ENCODE measurements at regions not wholly inside any gene's neighbourhood (a gene's known extent, or its start where the extent isn't known, plus 50 kb on each side); places are given as distances from the start of the nearest gene placed in this dataset.

GRCh38 chr3:43879166-43879565, 188.4 kb downstream of the ABHD5 start:
- ChIA-PET CTCF (interaction anchor here (1.2 kb wide), 1 partner anchor 11 kb away, joined by 3 read pairs; no protein-coding TSS in a partner anchor), POLR2A (no interaction called here)
- H3K27me3 ChIP-seq (ENCODE audit: insufficient read depth, low read length, poor library complexity, severe bottlenecking): no peaks in the 10 kb centered on the region
- Mint-ChIP-seq H3K27me3 (peaks cover 23 to 30% of the 10 kb centered on the region in 2 donors), H3K9me3 (no peaks in the 10 kb centered on the region), H3K27ac (no peak overlapping the region), H3K36me3 (no peaks in the 10 kb centered on the region), H3K4me3 (no peak overlapping the region), H3K4me1 (no peaks in the 10 kb centered on the region)
- H3K27ac ChIP-seq (ENCODE audit: low read depth, low read length): no peak overlapping the region
- H3K9me3 ChIP-seq (ENCODE audit: low read length): no peaks in the 10 kb centered on the region
- no peaks in the 10 kb centered on the region for H3K4me1 ChIP-seq (ENCODE audit: insufficient read depth, low read length)
- H3K4me3 ChIP-seq (ENCODE audit: low read length): no peak overlapping the region
- DNase-seq: no peak
- no peaks in the 10 kb centered on the region for H3K36me3 ChIP-seq (ENCODE audit: insufficient read depth, low read length)

- Histone ChIP-seq H3K27me3 (ENCODE audit: insufficient read depth, low read length, poor library complexity, severe bottlenecking) (no peaks in the 10 kb centered on the region), H3K4me1 (ENCODE audit: insufficient read depth, low read length) (no peaks in the 10 kb centered on the region), H3K4me3 (ENCODE audit: low read length) (no peak overlapping the region), H3K27ac (ENCODE audit: low read depth, low read length) (no peak overlapping the region), H3K36me3 (ENCODE audit: insufficient read depth, low read length) (no peaks in the 10 kb centered on the region), H3K9me3 (ENCODE audit: low read length) (no peaks in the 10 kb centered on the region)
- ChIA-PET CTCF (no interaction called here), POLR2A (no interaction called here)
- no peak overlapping the region for H3K4me3 Mint-ChIP-seq
- no peaks in the 10 kb centered on the region for H3K4me1 Mint-ChIP-seq
- peak overlapping the region in 1 of 8 donors; percentile 29 for H3K27ac Mint-ChIP-seq
- H3K36me3 Mint-ChIP-seq: no peaks in the 10 kb centered on the region
- H3K9me3 Mint-ChIP-seq: no peaks in the 10 kb centered on the region
- peaks cover 5 to 28% of the 10 kb centered on the region in 2 donors for H3K27me3 Mint-ChIP-seq
- DNase-seq: no peak
Observed at GRCh38 chr3:43882976-43883680, 192.4 kb downstream of the ABHD5 start.

GRCh38 chr3:43883729-43884396, 193.1 kb downstream of the ABHD5 start:
- CTCF ChIA-PET: no interaction called here
- peaks cover 5 to 34% of the 10 kb centered on the region in 2 donors for H3K27me3 Mint-ChIP-seq

GRCh38 chr3:43884581-43884980, 193.8 kb downstream of the ABHD5 start:
- H3K36me3 ChIP-seq (ENCODE audit: insufficient read depth, low read length): no peaks in the 10 kb centered on the region
- no peak for DNase-seq
- Mint-ChIP-seq H3K36me3 (no peaks in the 10 kb centered on the region), H3K4me3 (no peak overlapping the region), H3K9me3 (no peaks in the 10 kb centered on the region), H3K27me3 (peaks cover 10 to 39% of the 10 kb centered on the region in 2 donors), H3K4me1 (no peaks in the 10 kb centered on the region), H3K27ac (no peak overlapping the region)
- H3K4me3 ChIP-seq (ENCODE audit: low read length): no peak overlapping the region
- ChIA-PET CTCF (no interaction called here), POLR2A (no interaction called here)
- no peak overlapping the region for H3K27ac ChIP-seq (ENCODE audit: low read depth, low read length)
- H3K27me3 ChIP-seq (ENCODE audit: insufficient read depth, low read length, poor library complexity, severe bottlenecking): no peaks in the 10 kb centered on the region
- no peaks in the 10 kb centered on the region for H3K9me3 ChIP-seq (ENCODE audit: low read length)
- H3K4me1 ChIP-seq (ENCODE audit: insufficient read depth, low read length): no peaks in the 10 kb centered on the region

More at GRCh38 chr3:43883729-43884396, 193.1 kb downstream of the ABHD5 start:
- H3K27ac ChIP-seq (ENCODE audit: low read depth, low read length): no peak overlapping the region
- no peaks in the 10 kb centered on the region for H3K36me3 ChIP-seq (ENCODE audit: insufficient read depth, low read length)
- H3K9me3 ChIP-seq (ENCODE audit: low read length): no peaks in the 10 kb centered on the region
- H3K4me3 ChIP-seq (ENCODE audit: low read length): no peak overlapping the region
- Mint-ChIP-seq H3K4me1 (no peaks in the 10 kb centered on the region), H3K9me3 (no peaks in the 10 kb centered on the region), H3K27ac (no peak overlapping the region), H3K36me3 (no peaks in the 10 kb centered on the region), H3K4me3 (no peak overlapping the region)
- H3K27me3 ChIP-seq (ENCODE audit: insufficient read depth, low read length, poor library complexity, severe bottlenecking): no peaks in the 10 kb centered on the region
- DNase-seq: no peak
- H3K4me1 ChIP-seq (ENCODE audit: insufficient read depth, low read length): no peaks in the 10 kb centered on the region
- POLR2A ChIA-PET: no interaction called here

- Histone ChIP-seq H3K27ac (ENCODE audit: low read depth, low read length) (no peak overlapping the region), H3K4me3 (ENCODE audit: low read length) (no peak overlapping the region), H3K4me1 (ENCODE audit: insufficient read depth, low read length) (no peaks in the 10 kb centered on the region), H3K27me3 (ENCODE audit: insufficient read depth, low read length, poor library complexity, severe bottlenecking) (peaks cover 7% of the 10 kb centered on the region), H3K36me3 (ENCODE audit: insufficient read depth, low read length) (no peaks in the 10 kb centered on the region), H3K9me3 (ENCODE audit: low read length) (no peaks in the 10 kb centered on the region)
- H3K4me3 Mint-ChIP-seq: no peak overlapping the region
- no peaks in the 10 kb centered on the region for H3K36me3 Mint-ChIP-seq
- ChIA-PET POLR2A (no interaction called here), CTCF (no interaction called here)
- DNase-seq: no peak
- peaks cover 14 to 53% of the 10 kb centered on the region in 2 donors for H3K27me3 Mint-ChIP-seq
- no peaks in the 10 kb centered on the region for H3K9me3 Mint-ChIP-seq
- no peak overlapping the region for H3K27ac Mint-ChIP-seq
- no peaks in the 10 kb centered on the region for H3K4me1 Mint-ChIP-seq
Observed at GRCh38 chr3:43885908-43886618, 195.3 kb downstream of the ABHD5 start.

- H3K9me3 Mint-ChIP-seq: no peaks in the 10 kb centered on the region
- no peak for DNase-seq
- H3K27me3 ChIP-seq (ENCODE audit: insufficient read depth, low read length, poor library complexity, severe bottlenecking): peaks cover 11% of the 10 kb centered on the region
- H3K4me3 Mint-ChIP-seq: no peak overlapping the region
- H3K9me3 ChIP-seq (ENCODE audit: low read length): no peaks in the 10 kb centered on the region
- peaks cover 7% of the 10 kb centered on the region for H3K4me1 ChIP-seq (ENCODE audit: insufficient read depth, low read length)
- H3K4me3 ChIP-seq (ENCODE audit: low read length): no peak overlapping the region
- ChIA-PET POLR2A (no interaction called here), CTCF (no interaction called here)
- H3K27me3 Mint-ChIP-seq: peaks cover 35 to 82% of the 10 kb centered on the region in 2 donors
- H3K36me3 ChIP-seq (ENCODE audit: insufficient read depth, low read length): no peaks in the 10 kb centered on the region
- H3K36me3 Mint-ChIP-seq: no peaks in the 10 kb centered on the region
- H3K27ac Mint-ChIP-seq: no peak overlapping the region
- H3K4me1 Mint-ChIP-seq: peaks cover 6 to 12% (median 10%) of the 10 kb centered on the region in 3 donors
- H3K27ac ChIP-seq (ENCODE audit: low read depth, low read length): no peak overlapping the region
Observed at GRCh38 chr3:43892061-43892460, 201.3 kb downstream of the ABHD5 start.

- peaks cover 7% of the 10 kb centered on the region for H3K4me1 ChIP-seq (ENCODE audit: insufficient read depth, low read length)
- CTCF ChIA-PET: no interaction called here
Observed at GRCh38 chr3:43892526-43892925, 201.8 kb downstream of the ABHD5 start.

GRCh38 chr3:43893727-43894126, 203.0 kb downstream of the ABHD5 start:
- DNase-seq: no peak
- H3K4me3 Mint-ChIP-seq: peak overlapping the region in 5 of 7 donors; percentile 25 to 81 (median 32)
- no peak overlapping the region for H3K27ac Mint-ChIP-seq
- no peaks in the 10 kb centered on the region for H3K9me3 Mint-ChIP-seq
- H3K4me1 ChIP-seq (ENCODE audit: insufficient read depth, low read length): peaks cover 7% of the 10 kb centered on the region
- POLR2A ChIA-PET: no interaction called here
- no peaks in the 10 kb centered on the region for H3K36me3 Mint-ChIP-seq
- H3K4me3 ChIP-seq (ENCODE audit: low read length): no peak overlapping the region
- peaks cover 6 to 12% (median 10%) of the 10 kb centered on the region in 3 donors for H3K4me1 Mint-ChIP-seq
- peaks cover 11% of the 10 kb centered on the region for H3K27me3 ChIP-seq (ENCODE audit: insufficient read depth, low read length, poor library complexity, severe bottlenecking)
- no peak overlapping the region for H3K27ac ChIP-seq (ENCODE audit: low read depth, low read length)
- no peaks in the 10 kb centered on the region for H3K9me3 ChIP-seq (ENCODE audit: low read length)
- H3K27me3 Mint-ChIP-seq: peaks cover 40 to 79% of the 10 kb centered on the region in 2 donors
- H3K36me3 ChIP-seq (ENCODE audit: insufficient read depth, low read length): no peaks in the 10 kb centered on the region
- CTCF ChIA-PET: no interaction called here

More at GRCh38 chr3:43892526-43892925, 201.8 kb downstream of the ABHD5 start:
- Mint-ChIP-seq H3K4me1 (peaks cover 6 to 12% (median 10%) of the 10 kb centered on the region in 3 donors), H3K27me3 (peaks cover 35 to 83% of the 10 kb centered on the region in 2 donors), H3K27ac (no peak overlapping the region), H3K4me3 (peak overlapping the region in 1 of 7 donors; percentile 51), H3K36me3 (no peaks in the 10 kb centered on the region), H3K9me3 (no peaks in the 10 kb centered on the region)
- Histone ChIP-seq H3K27ac (ENCODE audit: low read depth, low read length) (no peak overlapping the region), H3K27me3 (ENCODE audit: insufficient read depth, low read length, poor library complexity, severe bottlenecking) (peaks cover 11% of the 10 kb centered on the region), H3K36me3 (ENCODE audit: insufficient read depth, low read length) (no peaks in the 10 kb centered on the region), H3K9me3 (ENCODE audit: low read length) (no peaks in the 10 kb centered on the region), H3K4me3 (ENCODE audit: low read length) (no peak overlapping the region)
- POLR2A ChIA-PET: no interaction called here
- DNase-seq: no peak
